ENCODE measurements at regions not wholly inside any gene's neighbourhood (a gene's known extent, or its start where the extent isn't known, plus 50 kb on each side); places are given as distances from the start of the nearest gene placed in this dataset.
"Not testable (repeated sequence)": the region's sequence is repeated elsewhere in the genome, so short reads cannot be mapped to it uniquely, and the experiment has no call there.

DNA sequence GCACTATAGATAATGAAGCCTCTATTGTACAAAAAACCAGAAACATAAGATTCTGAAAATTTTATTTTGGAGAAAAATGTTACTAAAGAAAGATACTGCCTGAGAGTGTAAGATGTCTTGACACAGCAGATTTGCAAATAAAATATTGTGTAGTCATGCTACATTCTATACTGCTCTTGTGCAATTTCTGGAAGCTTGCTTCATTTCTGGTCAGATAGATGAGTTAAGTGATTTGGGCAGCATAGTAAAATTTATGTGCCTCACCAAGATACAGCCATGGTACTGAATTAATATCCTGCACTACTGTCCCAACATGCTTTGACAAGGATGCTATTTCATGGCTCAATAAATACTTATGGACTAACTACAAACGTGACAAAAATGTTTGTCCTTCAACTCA, 55.1 kb upstream of the STARD13 start:
- no peak for DNase-seq

DNA sequence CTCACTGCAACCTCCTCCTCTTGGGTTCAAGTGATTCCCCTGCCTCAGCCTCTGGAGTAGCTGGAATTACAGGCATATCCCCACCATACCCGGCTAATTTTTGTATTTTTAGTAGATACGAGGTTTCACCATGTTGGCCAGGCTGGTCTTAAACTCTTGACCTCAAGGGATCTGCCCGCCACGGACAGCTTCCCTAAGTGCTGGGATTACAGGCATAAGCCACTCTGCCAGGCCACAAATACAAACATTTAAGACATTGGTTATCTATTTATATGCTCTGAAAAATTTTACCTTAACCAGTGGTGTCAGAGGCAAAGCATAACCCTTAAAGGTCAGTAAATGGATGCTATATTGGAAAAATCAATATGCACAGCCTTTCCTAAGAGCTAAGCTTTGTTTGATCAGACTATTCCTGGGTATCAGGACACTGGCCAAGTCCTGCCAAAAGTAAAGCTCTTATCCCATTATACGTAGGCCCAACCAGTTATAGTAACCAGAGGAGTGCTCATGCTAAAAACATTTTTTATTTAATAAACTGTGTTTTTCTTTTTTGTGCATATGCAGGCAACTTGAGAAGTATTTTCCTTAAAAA, 56.4 kb upstream of the STARD13 start:
- no peak for DNase-seq

DNA sequence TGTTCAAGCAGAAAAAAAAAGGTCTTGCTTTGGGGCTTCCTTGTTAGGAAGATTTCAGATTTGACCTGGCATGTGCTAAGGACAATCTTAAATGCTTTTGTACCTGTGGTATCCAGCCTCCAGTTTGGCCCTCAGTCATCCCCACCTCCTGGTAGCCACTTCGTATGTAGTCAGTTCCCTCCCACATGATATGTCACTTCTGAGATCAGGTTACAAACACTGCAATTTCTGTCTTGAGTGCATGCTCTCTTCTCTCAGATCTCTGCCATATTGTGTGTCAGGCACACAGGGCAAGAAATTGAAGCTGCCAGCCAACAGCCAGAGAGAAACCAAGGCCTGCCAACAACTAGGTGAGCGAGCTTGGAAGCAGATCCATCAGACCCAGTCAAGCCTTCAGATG, 60.3 kb upstream of the STARD13 start:
- DNase-seq = no peak

DNA sequence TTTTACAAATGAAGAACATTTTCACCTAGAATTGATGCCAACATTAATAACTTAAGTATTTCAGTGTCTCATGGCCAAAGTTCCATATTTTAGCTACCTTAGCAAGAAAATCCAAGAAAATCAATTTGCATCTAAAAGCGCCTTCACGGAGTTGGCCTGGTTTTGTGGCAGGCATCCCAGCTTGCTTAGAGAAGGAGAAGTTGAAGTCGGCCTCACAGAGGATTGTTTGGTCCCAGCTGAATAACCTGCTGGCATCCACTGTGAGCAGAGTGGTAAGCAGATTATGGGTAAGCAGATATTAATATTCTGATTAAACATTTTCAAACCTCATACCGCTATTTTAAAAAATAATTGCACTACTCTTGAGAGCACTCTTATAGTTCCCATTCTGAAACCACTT, 62.3 kb upstream of the STARD13 start:
- DNase-seq = no peak

DNA sequence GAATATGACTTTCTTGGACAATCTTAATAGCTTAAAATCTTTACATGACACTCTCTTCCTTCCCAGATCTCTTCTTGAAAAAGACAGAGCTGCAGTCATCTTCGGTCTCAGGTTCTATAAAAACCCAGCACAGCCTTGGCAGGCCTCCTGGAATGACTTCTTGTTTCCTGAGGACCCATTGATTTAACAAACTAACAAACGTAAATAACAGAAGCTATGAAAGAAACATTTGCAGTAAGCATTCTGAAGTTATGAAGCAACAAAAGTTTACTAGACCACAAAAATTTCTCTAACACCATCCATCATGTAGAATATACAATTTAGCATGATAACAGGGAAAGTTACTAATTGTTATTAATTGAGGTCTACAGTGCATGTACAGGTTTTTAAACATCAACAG, 62.8 kb upstream of the STARD13 start:
- DNase-seq = no peak

DNA sequence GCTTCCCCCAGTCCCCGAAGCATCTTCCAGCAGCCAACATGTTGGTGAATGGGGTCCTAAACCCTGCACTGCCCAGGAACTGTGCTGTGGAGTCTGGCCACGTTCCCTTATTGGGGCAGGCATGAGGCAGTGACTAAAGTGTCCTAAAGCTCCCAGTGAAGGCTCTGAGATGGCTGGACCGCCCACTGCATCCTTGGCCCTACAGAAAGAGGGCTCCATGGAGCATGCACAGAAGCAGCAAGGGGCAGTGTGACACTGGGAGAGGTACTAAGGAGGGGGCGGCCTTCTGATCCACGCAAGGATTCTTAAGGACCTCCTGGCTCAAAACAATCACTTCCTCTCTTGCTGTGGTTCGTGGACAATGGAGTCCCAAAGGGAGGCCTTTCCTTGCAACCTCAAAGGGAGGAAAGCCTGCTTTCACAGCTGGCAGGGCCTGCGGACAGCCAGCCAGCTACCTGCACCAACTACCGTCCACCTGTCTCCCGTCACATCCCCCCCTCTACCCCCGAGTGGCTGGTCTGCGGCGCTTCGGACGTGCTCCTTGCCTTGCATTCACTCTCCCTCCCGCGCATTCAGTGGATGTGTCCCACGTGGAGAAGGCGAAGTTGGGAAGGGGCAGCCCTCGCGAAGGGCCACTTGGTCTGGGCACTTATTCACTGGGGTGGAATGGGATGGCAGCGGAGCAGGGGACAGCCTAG, 63.9 kb upstream of the STARD13 start:
- no peak for DNase-seq

DNA sequence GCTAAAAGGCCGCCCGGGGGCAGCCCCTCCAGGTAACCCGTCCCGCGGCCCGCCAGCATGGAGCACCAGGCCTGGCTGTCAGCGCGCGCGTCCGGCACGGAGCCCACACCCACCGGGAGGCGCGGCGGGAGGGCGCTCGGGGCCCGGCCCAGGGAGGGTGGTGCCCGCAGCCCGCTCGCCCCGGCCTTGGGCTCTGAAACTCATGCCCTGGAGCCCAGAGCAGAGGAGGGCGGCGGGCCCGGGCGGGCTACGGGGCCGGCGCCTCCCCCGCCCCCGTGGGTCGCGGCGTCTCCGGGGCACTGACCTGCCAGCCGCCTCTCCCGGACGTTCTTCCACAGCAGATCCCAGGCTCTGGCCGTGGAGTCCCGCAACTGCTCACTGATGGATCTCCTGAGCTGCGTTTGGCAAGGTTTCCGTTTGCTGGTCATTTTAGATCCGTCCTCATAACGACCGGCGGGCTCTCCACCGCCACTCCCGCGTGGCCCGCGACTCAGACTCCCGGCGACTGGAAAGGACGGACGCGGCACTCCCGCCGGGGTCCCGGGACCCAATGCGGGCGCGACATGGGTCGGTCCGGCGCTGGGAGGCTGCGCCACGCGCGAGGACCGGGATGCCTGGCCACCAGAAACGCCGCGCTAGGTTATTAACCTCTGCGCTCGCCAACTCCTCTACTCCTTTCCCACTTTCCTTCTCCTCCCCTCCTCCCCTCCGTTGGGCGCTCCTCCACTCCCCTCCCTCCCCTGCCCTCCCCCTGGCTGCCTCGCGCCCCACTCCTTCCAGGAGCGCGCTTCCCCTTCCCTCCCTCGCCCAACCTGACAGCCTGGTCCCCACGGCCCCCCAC, 64.7 kb upstream of the STARD13 start:
- no peak for DNase-seq

DNA sequence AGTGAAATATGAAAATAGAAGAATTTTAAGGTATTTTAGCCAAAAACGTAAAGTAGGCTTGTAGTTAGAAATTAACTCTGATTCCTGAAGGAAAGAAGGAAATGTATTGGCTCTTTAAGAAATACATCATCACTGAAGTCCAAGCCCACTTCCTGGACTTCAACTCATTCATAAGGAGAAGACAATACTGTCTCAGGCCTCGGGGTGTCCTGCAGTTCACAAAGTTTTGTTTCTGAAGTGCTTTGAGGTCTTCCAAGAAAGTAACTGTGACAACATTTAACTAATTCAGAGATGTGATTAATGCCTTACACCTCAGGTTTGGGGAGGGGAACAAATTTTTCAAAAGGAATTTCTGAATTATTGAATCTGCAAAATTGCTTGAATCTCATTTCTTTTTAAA, 65.8 kb upstream of the STARD13 start:
- DNase-seq = no peak

DNA sequence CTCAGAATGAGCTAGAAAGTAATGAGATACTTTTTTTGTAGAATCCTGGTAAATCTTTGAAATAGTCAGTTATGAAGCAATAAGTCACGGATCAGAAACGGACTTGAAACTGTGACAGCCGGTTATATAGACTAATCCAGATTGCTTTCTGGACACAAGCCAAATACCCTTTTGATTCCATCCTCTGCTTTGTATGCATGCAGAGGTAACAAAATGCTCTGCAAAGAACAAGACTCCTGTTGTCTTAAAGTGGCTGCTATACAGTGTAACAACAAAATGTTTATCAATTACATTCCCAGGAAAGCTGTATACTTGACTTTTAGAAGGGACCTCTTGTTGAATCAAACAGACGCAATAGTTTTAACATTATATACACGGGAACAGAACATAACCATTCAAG, 66.5 kb upstream of the STARD13 start:
- no peak for DNase-seq

DNA sequence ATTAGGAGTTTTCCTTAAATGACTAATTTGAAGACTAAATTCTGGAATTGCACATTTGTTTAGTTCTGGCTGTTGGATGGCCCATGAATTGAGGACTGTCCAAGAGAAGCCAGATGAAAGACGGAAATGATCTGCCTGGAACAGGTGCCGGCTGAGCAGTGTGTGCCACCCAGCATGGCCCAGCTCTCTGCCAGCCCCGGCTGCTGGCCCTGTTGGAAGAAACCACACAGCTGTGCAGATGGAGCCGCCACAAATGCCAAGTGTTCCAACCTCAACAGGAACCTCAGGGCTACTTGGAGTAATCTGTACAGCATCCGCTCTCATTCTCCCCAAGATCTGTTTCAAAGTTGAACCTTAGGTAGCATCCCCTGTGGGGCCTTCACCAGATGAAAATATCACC, 67.0 kb upstream of the STARD13 start:
- no peak for DNase-seq

DNA sequence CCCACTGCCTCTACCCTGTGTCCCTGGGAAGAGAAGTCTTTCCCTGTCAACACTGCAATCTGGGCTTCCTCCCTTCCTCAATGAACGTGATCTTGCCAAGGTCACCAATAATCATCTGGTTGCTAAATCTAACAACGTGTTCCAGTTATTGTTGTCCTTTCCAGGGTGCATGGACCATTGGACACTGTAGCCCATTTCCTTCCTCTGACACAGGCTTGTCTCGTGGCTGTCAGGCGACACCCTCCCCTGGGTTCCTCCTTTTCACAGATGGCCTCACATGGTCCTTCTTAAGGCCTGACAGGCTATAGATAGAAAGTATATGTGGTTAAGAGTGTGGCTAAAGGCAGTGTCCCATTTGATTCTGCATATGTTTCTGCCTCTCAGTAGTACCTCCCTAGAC, 67.7 kb upstream of the STARD13 start:
- no peak for DNase-seq

DNA sequence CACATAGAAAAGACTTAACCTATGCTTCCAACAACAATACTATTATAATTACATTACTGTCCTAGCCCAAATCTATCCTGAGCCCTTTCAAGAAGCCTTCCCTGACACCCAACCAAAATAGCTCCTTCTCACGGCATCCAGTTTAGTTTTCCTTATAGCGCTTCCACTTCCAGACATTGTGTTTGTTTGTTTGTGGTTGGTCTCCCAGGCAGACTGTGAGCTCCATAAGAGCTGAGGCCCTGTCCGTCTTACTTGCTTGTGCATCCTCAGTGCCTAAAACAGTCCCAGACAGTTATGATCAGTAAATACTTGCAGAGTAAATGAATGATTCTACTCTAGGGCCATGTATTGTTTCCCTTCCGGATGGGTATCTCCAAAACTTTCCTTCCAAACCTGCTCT, 68.1 kb upstream of the STARD13 start:
- no peak for DNase-seq

DNA sequence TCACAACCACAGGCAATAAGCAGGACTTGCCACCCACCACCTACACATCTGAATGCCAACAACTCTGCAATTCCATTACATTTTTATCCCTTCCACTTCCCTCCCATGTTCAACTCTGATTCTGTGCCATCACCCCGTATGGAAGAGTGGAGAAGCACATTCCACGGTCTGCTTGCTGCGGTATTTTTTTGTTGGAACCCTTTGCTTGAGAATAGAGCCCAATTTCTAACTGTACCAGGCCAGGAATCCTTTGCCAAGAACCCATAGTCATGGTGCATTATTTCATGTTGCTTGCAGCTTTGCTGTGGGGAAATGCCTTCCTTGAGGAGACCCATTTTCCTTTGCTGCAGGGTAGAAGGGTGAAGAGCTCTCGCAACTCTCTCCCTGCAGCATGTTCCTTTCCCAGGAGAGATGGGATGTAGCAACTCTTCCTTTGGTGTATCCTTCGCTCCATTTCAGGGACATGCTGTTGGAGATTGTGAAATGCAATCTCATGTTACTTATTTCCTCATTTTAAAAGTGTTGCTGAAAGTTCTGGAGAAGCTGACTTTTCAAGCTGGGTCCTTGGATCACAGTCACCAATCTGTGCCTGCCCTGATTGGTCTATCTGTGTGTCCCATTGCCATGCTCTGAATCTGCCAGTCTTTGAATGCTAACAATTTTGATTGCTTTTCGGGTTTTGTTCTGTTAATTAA, 69.8 kb upstream of the STARD13 start:
- no peak for DNase-seq

DNA sequence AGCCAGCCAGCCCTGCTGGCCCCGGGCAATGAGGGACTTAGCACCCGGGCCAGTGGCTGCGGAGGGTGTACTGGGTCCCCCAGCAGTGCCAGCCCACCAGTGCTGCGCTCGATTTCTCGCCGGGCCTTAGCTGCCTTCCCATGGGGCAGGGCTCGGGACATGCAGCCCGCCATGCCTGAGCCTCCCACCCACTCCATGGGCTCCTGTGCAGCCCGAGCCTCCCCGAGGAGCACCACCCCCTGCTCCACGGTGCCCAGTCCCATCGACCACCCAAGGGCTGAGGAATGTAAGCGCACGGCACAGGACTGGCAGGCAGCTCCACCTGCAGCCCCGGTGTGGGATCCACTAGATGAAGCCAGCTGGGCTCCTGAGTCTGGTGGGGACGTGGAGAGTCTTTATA, 72.5 kb upstream of the STARD13 start:
- DNase-seq = not testable (repeated sequence)

DNA sequence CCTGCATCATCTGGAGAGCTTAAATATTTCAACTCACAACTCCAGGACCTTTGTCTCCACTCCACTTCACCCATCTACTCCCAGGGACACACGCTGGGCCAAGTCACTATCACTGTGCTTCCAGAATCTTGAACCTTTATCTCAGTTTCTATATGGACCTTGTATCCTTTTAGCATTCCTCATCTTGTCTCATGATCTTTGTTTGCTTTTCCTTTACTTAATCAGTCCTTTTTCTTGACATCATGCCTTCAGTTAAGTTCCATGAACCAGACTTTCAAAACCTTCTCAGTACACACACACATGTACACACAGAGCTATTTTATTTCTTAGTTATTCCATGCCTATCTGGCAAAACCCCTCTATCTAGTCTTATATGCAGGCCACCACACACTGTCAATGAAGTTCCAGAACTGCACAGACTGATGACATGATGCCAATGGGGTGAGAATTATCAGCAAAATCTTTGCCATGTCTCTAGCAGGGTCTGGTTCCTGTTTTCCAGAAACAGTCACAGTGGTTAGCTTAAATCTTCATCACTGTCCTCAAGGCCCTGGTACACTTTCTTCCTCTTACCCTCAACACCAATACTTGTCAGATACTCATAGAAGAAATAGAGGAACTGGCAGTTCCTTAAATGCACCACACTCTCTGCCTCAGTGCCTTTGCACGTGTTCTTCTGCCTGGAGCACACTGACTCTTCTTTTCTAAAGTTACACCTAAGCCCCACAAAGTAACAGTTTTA, 77.6 kb upstream of the STARD13 start:
- no peak for DNase-seq

DNA sequence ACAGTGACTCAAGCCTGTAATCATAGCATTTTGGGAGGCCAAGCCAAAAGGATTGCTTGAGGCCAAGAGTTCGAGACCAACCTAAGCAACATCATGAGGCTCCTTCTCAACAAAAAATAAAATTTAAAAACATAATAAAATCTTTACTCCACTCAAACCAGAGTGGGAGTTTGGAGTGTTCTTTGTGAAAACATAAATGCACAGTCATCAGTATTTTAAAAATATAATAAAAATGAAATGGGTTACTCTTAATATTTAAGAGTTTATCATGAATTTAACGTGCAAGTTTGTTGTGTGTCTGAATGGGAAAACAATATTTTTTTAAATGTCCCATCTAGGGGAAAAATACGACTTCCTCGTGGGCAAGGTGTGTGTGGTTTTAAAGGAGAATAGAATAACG, 78.6 kb upstream of the STARD13 start:
- DNase-seq = no peak

DNA sequence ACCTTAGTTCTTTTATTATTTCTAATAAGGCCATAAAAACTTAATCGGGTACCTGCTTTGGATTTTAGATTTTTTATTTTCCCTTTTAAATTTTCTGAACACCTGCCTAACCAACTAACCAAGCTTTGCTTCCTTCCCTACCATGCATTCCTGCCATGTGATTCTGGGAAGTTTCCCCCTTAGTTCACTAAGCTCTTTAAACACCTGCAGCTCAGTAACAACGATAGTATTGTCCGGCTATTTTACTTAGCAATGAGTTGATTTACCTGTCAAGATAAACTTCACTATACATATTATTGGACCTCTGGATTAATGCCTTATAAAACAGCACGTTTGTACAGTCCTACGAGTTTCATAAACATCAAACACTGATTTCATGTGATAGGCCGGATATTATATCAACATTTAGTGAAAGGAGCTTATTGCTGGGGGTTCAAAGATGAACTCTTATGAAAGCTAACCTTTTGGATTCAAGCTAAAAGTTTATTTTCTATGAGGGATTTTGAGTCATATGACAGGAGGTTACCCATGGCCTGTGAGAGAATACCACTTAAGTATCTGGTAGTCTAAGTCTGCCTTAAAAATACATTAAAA, 81.0 kb upstream of the STARD13 start:
- DNase-seq = no peak

DNA sequence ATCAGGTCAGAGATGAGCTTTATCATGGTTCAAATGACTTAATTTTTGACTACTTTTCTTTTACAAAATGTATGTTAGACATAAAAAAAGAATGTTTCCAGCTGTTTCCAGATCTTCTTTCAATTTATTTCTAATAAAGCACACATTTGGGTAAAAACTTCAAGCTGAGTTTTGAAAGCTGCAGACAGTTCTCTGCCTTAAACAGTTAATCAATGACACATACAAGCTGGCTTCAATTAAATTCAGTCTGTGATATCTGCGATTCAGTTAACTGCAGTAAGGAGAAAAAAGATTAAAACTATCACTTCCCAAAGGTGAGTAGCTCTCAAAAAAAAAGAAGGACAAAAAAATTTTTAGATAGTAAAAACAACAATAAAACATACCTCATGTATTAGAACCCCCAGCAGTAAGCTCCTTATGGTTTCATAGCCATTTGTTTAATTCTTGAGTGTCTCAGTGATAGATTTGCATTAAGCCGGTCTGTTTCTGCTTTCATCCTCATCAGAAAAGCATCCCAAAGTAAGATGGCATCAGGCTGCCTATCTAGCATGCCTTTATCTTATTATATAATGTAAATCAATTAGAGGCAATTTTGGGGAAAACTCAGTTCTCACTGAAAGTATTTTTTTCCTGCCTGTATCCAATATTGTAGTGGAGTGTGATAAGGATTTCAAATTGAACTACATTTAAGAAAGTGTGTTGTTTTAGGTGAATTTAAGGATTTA, 81.8 kb upstream of the STARD13 start:
- DNase-seq = no peak

DNA sequence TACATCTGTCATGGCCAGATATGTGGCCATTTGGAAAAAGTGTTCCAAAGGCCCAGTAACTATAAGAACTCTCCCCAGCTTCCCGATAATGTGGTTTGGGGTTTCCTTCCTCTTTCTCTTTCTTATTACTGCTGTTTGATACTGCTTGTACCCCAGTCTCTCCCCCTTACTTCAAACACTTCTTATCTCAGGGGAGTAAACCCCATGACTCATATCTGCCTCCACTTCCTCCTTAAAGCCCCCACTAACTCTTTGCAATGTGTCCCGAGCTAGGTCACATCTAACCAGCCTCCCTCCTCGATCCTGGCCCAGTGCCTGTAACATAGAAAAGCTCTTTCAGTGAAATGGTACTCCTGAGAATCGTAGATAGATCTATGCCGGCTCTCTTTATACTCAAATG, 82.4 kb upstream of the STARD13 start:
- no peak for DNase-seq

DNA sequence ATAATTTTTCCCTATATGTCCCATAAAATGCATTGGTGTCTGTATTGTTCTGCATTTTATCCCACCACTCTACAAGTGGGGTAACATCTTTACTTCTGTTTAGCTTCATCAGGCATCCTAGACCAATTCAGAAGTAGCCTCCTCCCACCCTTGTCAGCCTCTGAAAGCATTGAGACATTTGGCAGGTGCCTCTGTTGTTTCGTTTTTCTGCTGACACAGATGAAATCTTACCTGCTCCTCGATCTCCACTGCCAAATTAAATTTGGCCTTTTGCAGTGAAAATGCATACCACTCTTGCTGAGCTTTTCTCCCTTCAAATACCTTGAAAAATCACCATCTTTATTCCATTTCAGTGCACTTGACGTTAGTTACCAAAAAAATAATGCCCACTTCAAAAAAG, 83.5 kb upstream of the STARD13 start:
- DNase-seq = no peak

DNA sequence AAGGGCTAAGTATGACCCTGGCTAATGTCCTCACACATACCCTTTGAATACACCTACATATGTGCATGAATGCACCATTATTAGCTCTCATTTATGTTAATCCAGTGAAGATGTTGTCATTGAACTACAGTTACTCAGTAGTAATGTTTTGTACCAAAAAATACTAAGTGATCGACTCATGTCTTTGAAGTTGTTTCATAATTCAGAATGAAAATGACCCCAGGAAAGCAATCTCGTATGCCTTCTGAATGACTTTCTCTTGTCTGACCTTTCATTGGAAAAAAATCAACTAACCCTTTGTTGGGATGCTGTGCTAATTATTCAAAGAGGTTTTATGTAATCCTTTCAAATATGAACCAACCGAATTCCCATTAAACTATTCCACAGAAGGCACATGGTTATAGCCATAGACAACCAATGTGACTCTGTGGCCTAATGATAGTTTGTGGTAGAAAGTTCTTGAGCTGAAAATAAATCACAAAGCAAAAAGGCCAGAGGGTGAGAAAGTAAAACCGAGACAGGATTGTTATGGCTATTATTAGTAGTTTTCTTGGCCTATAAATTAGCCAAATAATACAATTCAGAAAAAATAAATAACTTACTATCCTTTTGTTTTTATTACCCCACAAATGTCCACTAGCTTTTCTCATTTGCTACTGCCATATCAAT, 86.8 kb upstream of the STARD13 start:
- no peak for DNase-seq

Data from NCI-H187 treated with DMSO at 0.1 percent for 48 hours (cell line).